ENCODE measurements at regions not wholly inside any gene's neighbourhood (a gene's known extent, or its start where the extent isn't known, plus 50 kb on each side); places are given as distances from the start of the nearest gene placed in this dataset.
"Not testable (repeated sequence)": the region's sequence is repeated elsewhere in the genome, so short reads cannot be mapped to it uniquely, and the experiment has no call there.

- not testable (repeated sequence) for DNase-seq (ENCODE audit: low spot score)
Observed at GRCh38 chr15:20267051-20267730, 274.4 kb downstream of the GOLGA6L6 start.

- DNase-seq (ENCODE audit: low spot score) = not testable (repeated sequence)
Observed at GRCh38 chr15:20265710-20266109, 275.9 kb downstream of the GOLGA6L6 start.

GRCh38 chr15:20261321-20262280 lies 280.0 kb downstream of the GOLGA6L6 start:
- DNase-seq (ENCODE audit: low spot score) = not testable (repeated sequence)

- not testable (repeated sequence) for DNase-seq (ENCODE audit: low spot score)
Observed at GRCh38 chr15:20260650-20261049, 280.9 kb downstream of the GOLGA6L6 start.

GRCh38 chr15:20259559-20260190 lies 281.9 kb downstream of the GOLGA6L6 start:
- DNase-seq (ENCODE audit: low spot score) = not testable (repeated sequence)

- not testable (repeated sequence) for DNase-seq (ENCODE audit: low spot score)
Observed at GRCh38 chr15:20256394-20256793, 285.2 kb downstream of the GOLGA6L6 start.

GRCh38 chr15:20255641-20256040 lies 286.0 kb downstream of the GOLGA6L6 start:
- DNase-seq (ENCODE audit: low spot score) = not testable (repeated sequence)

GRCh38 chr15:20253047-20253615 lies 288.5 kb downstream of the GOLGA6L6 start:
- DNase-seq (ENCODE audit: low spot score) = not testable (repeated sequence)

GRCh38 chr15:20252040-20252439 lies 289.6 kb downstream of the GOLGA6L6 start:
- not testable (repeated sequence) for DNase-seq (ENCODE audit: low spot score)

GRCh38 chr15:20251214-20252005 lies 290.2 kb downstream of the GOLGA6L6 start:
- DNase-seq (ENCODE audit: low spot score) = not testable (repeated sequence)

- not testable (repeated sequence) for DNase-seq (ENCODE audit: low spot score)
Observed at GRCh38 chr15:20250206-20250605, 291.4 kb downstream of the GOLGA6L6 start.

- DNase-seq (ENCODE audit: low spot score) = not testable (repeated sequence)
Observed at GRCh38 chr15:20249677-20249970, 292.0 kb downstream of the GOLGA6L6 start.

GRCh38 chr15:20248434-20248833 lies 293.2 kb downstream of the GOLGA6L6 start:
- not testable (repeated sequence) for DNase-seq (ENCODE audit: low spot score)

GRCh38 chr15:20247137-20247536 lies 294.5 kb downstream of the GOLGA6L6 start:
- DNase-seq (ENCODE audit: low spot score) = not testable (repeated sequence)

GRCh38 chr15:20246624-20247023 lies 295.0 kb downstream of the GOLGA6L6 start:
- not testable (repeated sequence) for DNase-seq (ENCODE audit: low spot score)

GRCh38 chr15:20245856-20246255 lies 295.7 kb downstream of the GOLGA6L6 start:
- DNase-seq (ENCODE audit: low spot score) = not testable (repeated sequence)

GRCh38 chr15:20244792-20245191 lies 296.8 kb downstream of the GOLGA6L6 start:
- DNase-seq (ENCODE audit: low spot score) = not testable (repeated sequence)

- DNase-seq (ENCODE audit: low spot score) = not testable (repeated sequence)
Observed at GRCh38 chr15:20243486-20244240, 297.9 kb downstream of the GOLGA6L6 start.

- DNase-seq (ENCODE audit: low spot score) = not testable (repeated sequence)
Observed at GRCh38 chr15:20240366-20240917, 301.2 kb downstream of the GOLGA6L6 start.

GRCh38 chr15:20239186-20239585 lies 302.4 kb downstream of the GOLGA6L6 start:
- DNase-seq (ENCODE audit: low spot score) = not testable (repeated sequence)

All from hematopoietic multipotent progenitor cell treated with erythropoietin and hydrocortisone succinate and interleukin-3 and kit ligand, for 17 days (in vitro differentiated cells).